Fibroblast of skin of back (primary cell): ENCODE measurements at regions not wholly inside any gene's neighbourhood (a gene's known extent, or its start where the extent isn't known, plus 50 kb on each side); places are given as distances from the start of the nearest gene placed in this dataset.

Experiments used
- DNase-seq: peaks from one replicate; pipeline ENCODE4 v3.0.0-alpha.2; 2013

DNA sequence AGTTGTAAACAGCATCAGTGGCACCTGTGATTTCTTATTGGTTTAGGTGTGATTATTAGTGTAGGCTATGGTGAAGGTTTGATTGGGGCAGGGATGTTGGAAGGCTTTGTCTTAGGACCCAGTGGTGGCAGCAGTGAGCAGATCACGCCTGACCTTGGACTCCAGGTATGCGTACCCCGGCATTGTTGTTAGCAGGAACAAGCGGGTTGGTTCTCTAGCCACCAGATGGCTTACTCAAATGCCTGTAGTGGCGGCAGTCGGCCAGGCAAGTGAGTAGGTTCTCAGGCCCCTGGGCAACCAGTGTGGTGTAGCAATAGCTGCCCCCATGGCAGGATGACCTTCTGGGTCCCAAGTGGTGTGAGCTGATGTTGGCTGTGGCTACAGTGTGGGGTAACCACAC is 558.3 kb downstream of the KCNJ3 start:
- no peak for DNase-seq

DNA sequence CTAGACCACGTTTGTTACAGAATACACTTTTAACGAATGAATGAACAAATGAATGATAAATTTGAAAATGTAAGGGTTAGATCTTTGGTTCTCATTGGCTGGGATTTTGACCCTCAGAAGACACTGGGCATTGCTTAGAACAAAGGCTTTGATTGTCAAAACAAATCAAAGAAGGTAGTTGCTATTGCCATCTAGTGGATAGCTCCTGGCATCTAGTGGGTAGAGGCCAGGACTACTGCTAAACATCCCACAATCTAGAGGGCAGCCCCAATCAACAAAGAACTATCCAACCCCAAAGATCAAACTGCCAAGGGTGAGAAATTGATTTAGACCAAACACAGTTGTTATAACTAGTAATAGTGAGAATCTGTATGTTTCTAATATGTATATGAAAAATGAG is 552.3 kb downstream of the KCNJ3 start:
- no peak for DNase-seq

DNA sequence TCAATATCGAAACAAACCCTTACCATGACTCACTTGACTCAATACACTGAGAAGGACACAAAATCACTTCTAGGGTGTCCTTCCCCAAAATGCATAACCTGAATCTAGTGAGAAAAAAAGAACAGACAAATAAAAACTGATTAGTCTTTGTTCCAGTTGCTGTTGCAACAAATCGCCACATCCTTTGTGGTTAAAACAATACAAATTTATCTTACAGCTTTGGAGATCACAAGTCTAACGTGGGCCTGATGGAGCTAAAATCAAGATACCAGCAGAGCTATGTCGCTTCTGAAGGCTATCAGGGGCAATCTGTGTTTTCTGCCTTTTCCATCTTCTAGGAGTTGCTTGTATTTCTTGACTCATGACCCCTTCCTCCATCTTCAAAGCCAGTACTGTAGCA is 541.7 kb downstream of the KCNJ3 start:
- no peak for DNase-seq

DNA sequence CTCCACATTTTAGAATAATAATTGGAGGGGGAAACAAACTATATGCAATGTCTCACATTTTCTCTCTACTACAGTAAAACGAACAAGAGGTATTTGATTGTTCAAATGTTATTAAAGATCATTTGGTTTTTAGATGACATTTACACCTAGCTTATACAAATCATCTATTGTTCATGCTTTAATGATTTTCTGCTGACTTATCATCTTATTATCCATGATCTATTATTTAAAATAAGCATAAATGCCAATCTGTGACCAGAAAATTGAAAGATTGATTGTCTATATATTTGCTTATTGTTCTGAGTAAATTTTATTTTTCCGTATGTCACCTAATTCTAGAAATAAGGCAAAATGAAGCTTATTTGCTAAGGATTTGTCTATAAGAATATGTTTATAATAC is 537.2 kb downstream of the KCNJ3 start:
- no peak for DNase-seq

DNA sequence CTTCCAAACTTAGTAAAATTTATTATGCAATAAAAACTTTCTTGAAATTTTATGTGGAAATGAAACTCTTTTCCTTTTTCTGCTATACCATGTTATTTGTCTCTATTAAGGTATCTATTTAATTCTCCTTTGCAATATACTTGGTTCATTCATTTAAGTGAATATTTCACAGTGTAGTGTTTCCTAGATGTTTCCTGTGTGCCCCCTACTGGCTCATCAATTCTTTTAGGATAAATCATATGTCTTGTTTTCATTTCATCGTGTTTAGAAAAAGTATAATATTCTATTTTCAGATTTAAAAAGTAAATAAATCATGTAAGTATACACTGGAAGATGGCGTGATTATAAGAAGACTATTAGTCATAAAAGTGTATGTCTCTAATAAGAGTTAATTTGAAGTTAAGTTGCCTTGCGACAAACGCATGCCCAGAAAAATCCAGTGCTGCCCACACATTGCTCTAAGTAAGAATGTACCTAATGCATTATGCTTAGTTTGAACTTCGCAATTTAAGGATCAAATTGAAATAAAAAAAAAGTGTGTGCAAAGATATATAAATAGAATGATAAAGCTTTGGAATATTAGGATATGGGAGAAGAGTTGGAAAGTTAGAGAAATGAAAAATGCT is 525.4 kb downstream of the KCNJ3 start:
- peak; percentile 1 for DNase-seq

DNA sequence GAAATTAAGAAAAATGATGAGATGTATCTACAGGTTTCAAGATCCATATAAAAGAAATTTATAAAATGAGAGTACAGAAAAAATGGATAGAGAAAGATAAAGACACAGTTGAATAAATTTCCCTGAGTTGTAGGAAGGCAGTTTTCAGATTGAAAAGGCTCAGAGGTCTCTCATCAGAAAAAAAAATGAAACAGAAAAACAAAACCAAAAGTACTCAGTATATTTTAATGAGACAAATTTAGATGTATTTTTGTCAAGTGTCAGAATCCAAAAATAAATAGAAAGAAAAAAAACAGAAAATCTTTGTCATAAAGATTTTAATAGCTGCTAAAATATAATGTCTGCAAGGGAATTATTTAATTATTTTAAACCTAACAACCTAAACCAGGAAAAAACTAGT is 520.5 kb downstream of the KCNJ3 start:
- DNase-seq = no peak

DNA sequence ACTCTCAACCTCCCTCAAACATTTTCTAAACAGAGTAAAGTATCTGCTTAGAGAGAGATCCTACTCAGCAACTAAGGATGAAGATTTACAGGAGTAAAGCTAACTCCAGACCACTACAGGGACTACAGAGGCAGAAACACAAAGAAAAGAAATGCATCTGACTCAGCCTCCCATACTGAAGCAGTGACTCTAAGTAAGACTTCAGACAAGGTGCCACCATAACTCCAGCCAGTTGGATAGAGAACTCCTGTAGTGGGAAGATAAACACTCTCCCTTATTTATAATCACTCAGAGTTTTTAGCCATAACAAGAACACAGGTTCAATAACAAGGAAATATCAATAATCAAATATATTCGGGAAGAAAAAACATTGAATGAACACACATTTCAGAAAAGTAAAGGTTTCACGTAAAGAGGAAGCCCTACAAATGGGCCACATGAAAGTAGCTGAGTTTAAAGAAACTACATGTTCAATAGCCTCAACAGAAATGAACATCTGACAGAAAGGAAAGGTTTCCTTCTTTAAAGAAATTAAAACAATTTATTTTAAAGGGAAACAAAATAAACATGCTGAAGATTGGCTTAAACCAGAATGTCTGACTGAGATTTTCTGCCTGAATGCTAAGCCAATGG is 519.9 kb downstream of the KCNJ3 start:
- no peak for DNase-seq

DNA sequence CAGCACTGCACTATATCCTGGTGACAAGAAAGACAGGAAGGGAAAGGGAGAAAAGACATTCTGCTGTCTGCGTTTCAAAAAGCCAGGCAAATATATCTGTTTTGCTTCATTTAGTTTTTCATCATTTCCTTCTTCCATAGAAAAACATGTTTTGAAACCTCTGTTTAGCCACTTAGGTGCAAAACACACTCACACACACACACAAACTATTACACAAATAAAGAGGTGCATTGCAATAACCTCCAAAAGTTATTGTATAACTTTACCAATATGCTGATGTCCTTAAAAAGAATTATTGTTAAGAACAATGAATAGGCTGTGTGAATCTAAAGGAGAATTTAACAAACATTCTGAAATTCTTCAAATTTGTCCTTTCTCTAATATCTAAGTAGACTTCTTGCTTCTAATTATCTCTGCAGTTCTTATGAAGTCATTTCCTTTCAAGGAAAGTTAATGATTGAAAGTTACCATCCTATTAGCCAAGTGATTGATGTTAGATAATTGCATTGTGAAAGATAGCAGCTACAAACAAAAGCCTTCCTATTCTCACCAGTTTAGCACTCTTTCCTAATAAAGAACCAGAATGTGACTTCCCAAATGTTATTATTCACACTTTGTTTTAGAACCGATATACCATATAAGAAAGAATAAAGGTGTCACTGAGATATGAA is 516.7 kb downstream of the KCNJ3 start:
- no peak for DNase-seq

DNA sequence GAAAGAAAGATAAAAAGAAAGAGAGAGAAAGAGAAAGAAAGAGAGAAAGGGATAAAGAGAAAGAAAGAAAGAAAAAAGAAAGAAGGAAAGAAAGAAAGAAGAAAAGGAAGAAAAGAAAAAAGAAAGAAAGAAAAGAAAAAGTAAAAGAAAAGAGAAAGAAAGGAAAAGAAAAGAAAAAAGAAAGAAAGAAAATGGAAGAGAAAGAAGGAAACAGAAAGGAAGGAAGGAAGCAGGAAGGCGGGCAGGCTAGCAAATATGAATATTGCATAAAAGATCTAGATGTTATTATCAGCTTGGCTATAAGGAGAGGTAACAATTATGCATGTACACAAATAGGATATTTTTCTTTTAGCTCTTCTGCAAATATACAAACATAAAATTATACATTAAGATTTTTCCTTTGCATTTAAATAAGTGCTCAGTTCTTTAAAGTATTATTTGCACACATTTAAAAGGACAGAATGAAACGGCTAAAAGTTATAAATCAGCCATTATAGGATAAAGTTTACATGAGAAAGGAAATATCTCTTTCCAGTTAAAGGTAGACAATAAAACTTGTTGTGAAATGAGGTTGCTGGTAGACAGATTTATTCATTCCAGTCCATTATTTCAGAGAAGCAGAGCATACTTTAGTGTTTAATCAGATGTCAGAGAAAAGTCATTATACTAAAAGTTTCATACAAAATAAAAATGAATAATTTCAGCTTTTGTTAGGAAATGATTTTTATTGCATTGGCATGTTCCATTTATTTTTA is 511.4 kb downstream of the KCNJ3 start:
- no peak for DNase-seq

DNA sequence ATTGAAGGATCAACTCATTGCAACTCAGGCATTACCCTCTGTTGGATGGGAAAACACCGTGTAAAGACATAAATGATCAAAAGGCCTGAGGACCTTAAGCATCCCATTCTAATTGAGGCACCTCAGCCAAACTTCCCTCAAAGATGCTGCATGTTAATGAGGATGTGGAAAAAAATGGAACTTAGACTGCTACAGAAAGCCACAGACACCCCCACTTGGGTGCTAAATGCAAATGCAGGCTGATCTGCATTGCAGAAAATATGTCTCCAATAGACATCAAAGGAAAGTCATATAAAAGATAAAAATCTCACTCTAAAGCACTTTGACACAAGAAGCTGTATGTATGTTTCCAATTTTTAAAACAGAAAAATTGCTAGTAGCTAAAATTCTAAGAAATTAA is 504.7 kb downstream of the KCNJ3 start:
- no peak for DNase-seq

DNA sequence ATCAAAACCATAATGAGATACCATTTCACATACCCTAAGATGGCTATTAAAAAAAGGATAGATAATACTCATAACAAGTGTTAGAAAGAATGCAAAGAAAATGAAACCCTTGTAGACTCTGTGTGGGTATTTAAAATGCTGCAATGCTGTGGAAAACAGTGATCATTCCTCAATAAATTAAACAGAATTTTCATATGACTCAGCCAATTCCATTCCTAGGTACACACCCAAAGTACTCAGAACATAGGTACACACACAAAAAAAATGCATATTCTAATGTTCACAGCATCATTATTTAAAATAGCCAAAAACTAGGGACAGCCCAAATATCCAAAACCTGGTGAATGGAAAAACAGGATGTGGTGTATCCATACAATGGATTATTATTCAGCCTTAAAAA is 502.3 kb downstream of the KCNJ3 start:
- DNase-seq = no peak

DNA sequence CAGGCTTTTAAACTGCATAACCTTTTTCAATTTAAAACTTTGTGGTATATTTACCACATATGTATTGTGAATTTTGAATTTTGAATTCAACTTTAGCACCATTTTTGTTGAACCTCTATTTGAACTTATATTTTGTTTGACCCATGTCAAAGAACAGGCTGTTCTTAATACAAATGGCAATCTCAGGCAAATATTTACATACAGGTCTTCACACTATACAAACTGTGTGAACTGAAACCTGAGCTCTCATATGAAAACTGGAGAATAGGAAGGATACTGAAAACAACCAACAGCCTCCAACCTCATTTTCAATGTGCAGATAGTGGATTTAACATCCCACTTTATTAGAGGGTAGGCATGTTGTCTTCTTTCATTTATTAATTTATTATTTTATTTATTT is 491.8 kb downstream of the KCNJ3 start:
- no peak for DNase-seq

DNA sequence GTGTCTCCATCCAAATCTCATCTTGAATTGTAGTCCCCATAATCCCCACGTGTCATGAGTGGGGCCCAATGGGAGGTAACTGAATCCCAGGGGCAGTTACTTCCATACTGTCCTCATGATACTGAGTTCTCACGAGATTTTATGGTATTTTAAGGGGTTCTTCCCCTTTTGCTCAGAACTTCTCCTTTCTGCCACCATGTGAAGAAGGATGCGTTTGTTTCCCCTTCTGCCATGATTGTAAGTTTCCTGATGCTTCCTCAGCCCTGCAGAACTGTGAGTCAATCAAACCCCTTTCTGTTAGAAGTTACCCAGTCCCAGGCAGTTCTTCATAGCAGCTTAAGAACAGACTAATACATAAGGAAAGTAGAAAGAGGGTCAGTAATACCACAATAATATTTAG is 480.4 kb downstream of the KCNJ3 start:
- no peak for DNase-seq

DNA sequence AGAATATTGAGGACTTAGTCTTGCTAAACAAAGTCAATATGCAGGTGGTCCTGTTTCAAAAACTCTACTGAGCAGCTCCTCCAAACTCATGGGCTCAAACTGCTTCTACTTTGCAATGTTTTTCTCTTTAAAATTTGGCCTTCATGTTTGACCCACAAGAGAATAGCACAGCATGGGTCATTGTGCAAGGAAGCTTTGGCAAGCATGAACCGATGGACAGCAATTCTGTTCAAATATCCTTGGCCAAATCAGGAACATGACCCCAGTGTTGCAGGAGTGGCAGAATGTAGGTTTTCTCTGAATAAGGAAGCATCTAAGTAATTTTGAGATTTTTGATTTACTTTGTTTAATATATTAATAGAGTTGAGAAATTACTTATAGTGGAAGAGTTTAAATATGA is 477.9 kb downstream of the KCNJ3 start:
- no peak for DNase-seq

DNA sequence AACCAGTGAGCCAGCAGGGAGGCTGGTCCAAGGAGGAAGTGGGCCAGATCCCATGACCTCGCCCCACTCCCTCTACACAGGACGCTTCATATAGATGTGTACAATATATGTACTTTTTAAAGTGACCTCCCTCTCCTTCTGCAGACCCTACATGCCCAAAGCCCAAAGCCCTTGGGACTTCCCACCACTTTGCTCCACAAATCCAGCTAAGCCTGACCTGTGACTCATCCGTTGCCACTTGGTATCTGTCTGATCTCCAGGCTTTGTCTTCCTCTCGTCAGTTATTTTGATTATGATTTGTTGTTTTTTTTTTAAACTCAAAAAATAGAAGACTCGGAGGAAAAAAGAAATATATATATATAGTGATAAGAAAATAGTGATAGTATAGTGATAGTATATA is 470.8 kb downstream of the KCNJ3 start:
- DNase-seq = no peak

DNA sequence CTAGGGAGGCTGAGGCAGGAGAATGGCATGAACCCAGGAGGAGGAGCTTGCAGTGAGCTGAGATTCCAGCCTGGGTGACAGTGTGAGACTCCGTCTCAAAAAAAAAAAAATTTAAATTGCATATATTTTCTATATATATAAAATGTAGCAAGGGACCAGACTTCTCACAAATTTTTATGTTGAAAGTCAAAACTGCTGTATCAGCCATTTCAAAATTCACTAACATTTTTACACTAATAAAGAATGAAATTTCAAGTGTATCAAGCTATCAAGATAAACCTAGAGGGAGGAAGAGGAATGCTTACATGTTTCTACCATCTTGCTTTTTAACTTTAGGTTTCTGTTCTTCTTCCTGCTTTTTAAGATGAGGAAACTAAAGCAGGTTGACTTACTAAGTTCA is 464.0 kb downstream of the KCNJ3 start:
- DNase-seq = no peak

DNA sequence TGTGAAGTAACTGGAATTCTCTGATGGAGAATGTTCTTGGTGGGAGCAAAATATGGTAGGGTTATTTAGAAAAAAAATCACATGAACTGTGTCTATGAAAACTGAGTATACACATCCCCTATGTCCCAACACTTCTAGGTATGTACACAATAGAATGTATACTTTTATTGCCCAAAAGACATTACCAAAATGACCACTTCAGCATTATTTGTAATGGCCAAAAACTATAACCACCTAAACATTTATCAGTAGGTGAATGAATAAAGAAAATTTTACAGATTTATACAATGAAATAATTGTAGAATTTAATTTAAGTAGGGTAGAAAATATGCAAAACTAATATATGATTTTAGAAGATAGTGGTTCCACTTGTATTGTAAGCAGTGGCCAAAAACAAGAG is 462.8 kb downstream of the KCNJ3 start:
- no peak for DNase-seq

DNA sequence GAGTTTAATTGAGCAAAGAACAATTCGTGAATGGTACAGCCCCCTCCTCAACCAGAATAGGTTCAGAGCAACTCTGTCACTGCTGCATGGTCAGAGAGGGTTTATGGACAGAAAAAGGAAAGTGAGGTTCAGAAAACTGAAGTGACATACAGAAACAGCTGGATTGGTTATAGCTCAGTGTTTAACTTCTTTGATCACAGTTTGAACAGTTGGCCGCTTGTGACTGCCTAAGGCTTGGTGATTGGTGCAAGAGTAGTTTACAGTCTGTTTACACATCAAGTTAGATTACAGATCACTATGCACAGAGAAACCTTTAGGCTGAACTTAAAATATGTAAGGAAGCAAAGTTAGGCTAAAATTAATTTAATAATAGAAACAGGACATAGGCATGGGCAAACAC is 459.2 kb downstream of the KCNJ3 start:
- DNase-seq = no peak

DNA sequence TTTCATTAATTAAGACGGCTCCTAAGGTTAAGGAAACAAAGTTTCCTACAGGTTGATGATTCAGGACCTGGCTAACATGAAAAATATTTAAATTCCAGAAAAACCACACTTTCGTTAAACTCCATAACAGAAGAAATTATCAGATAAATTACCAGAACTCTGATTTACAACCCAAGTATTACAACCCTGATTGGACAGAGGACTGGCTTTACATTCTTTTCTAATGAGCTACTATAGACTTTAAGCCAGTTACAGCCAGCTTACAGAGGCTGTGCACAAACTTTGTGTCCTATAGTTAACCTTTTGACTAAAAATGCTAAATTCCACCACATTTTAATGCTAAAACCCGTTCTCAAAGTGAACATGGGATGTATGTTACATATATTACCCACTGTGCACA is 458.6 kb downstream of the KCNJ3 start:
- no peak for DNase-seq

DNA sequence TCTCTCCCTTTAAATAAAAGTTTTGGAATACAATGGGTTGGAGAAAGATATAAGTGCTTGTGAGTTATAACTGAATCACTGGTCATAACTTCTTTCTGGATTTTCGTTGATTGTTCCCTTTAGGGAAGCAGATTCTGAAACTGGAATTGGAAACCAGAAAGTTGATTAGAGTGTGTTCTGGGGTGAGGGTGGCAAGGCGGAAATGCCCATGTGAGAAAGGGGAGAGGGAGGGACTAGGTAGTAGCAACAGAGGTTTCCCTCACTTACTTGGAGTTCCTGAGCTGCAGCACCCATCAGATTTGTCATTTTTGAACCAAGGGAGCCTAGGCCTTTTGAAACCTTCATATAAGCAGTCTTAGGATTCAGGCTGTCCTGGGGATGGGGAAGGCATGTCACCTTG is 453.4 kb downstream of the KCNJ3 start:
- DNase-seq = no peak

DNA sequence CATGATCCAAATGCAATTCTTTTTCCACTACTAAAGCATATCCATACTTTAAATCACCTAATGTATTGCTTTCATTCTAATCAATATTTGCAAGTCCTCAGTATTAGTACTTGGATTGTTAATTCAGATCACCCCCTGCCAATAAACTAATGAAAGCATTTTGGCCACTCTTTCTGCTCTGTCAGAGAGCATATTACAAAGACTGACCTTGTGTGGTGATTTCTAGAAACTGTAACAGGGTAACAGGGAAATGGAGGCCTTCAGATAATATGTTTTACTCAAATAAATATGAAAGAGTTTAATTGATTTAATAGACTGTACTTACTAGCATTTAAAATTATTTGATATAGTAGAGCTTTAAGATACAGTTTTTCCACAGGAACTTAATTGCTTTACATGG is 453.0 kb downstream of the KCNJ3 start:
- no peak for DNase-seq

DNA sequence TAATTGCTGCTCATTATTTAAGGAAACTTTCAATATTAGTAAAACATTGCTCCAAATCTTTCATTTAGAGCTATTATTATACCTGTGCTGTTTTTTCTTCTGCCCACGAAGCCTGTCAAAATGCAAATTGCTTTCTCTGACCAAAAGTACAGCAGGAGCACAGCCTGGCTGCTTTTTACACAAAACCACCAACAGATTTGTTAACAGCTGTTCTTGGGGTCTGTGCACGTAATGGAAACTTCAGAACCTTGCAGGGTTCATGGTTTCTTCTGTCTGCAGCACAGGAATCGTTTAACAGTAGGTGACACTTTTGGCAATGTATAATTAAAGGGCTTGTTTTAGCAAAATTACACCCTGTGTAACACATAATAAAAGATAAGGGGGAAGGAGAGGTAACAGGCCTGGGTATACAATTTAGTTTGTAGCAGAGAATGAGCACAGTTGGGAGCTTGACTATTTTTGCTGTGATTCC is 447.3 kb downstream of the KCNJ3 start:
- DNase-seq = no peak

DNA sequence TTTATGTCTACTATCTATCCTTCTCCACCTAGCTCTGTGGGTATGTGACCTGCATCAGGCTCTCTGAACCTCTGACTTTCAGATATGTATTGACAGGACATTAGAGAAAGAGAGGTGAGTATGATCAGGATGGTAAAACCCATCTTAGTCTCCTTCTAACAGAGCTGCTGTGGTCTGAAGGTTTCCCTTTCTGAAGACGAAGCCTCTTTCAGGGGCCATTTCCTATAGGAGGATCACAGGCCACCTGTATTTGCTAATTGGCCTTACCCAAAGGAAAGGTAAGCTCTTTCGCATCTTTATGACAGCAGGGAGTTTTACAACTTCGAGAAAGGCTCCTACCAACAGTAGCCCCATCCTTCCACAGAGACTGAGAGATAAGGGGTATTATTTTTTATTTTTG is 442.9 kb downstream of the KCNJ3 start:
- DNase-seq = no peak
